Astrocyte (in vitro differentiated cells and primary cell): ENCODE measurements at regions not wholly inside any gene's neighbourhood (a gene's known extent, or its start where the extent isn't known, plus 50 kb on each side); places are given as distances from the start of the nearest gene placed in this dataset.
"Not testable (repeated sequence)": the region's sequence is repeated elsewhere in the genome, so short reads cannot be mapped to it uniquely, and the experiment has no call there.

ENCODE experiments used
- DNase-seq: peaks from one replicate; pipeline ENCODE4 v3.0.0-alpha.2; 2010; ENCODE audit warnings: low read depth
- FAIRE-seq: peaks from 2 replicates; lab custom pipeline; 2011; peaks lifted over from hg19 to GRCh38; lab: Jason Lieb, UNC
- H2AFZ ChIP-seq: 2 replicates; pipeline ENCODE4 v1.6.0; 2012; ENCODE audit warnings: low read depth, low read length, inconsistent platforms
- H3K27ac ChIP-seq: 2 replicates; pipeline ENCODE4 v1.5.1; 2011; ENCODE audit warnings: low read depth, low read length, inconsistent platforms
- H3K27me3 ChIP-seq: 2 replicates; pipeline ENCODE4 v1.6.0; 2011; ENCODE audit warnings: low read length, inconsistent platforms; ENCODE audit not compliant: insufficient read depth
- H3K36me3 ChIP-seq: 2 replicates; pipeline ENCODE4 v1.5.1; 2011; ENCODE audit warnings: low read length, inconsistent platforms; ENCODE audit not compliant: insufficient read depth
- H3K4me1 ChIP-seq: 2 replicates; pipeline ENCODE4 v1.5.1; 2011; ENCODE audit warnings: low read length, inconsistent platforms; ENCODE audit not compliant: insufficient read depth
- H3K4me2 ChIP-seq: 2 replicates; pipeline ENCODE4 v1.6.0; 2012; ENCODE audit warnings: low read length, inconsistent platforms
- H3K4me3 ChIP-seq: 2 replicates; pipeline ENCODE4 v1.5.1; 2011; ENCODE audit warnings: low read depth, mild to moderate bottlenecking, low read length, inconsistent platforms; ENCODE audit not compliant: insufficient read depth
- H3K79me2 ChIP-seq: 2 replicates; pipeline ENCODE4 v1.6.0; 2012; ENCODE audit warnings: mild to moderate bottlenecking, low read length, inconsistent platforms; ENCODE audit not compliant: insufficient read depth
- H3K9ac ChIP-seq: 2 replicates; pipeline ENCODE4 v1.6.0; 2012; ENCODE audit warnings: mild to moderate bottlenecking, low read length, inconsistent platforms
- H3K9me3 ChIP-seq: 2 replicates; pipeline ENCODE4 v1.5.1; 2012; ENCODE audit warnings: low read depth, mild to moderate bottlenecking, low read length, inconsistent platforms; ENCODE audit not compliant: insufficient read depth
- H4K20me1 ChIP-seq: 2 replicates; pipeline ENCODE4 v1.6.0; 2012; ENCODE audit warnings: low read length, inconsistent platforms; ENCODE audit not compliant: insufficient read depth
- H3K27ac Mint-ChIP-seq: one replicate; pipeline ENCODE4 v1.8.0; 2021; ENCODE audit warnings: mild to moderate bottlenecking, mixed read lengths; ENCODE audit not compliant: unreplicated experiment
- H3K27me3 Mint-ChIP-seq: one replicate; pipeline ENCODE4 v1.8.0; 2021; ENCODE audit warnings: low read depth, mixed read lengths; ENCODE audit not compliant: unreplicated experiment
- H3K36me3 Mint-ChIP-seq: one replicate; pipeline ENCODE4 v1.8.0; 2021; ENCODE audit warnings: low read depth, mixed read lengths; ENCODE audit not compliant: unreplicated experiment
- H3K4me1 Mint-ChIP-seq: one replicate; pipeline ENCODE4 v1.8.0; 2021; ENCODE audit warnings: low read depth, mixed read lengths; ENCODE audit not compliant: unreplicated experiment
- H3K4me3 Mint-ChIP-seq: one replicate; pipeline ENCODE4 v1.8.0; 2021; ENCODE audit warnings: mild to moderate bottlenecking, moderate library complexity, mixed read lengths; ENCODE audit not compliant: unreplicated experiment
- H3K9me3 Mint-ChIP-seq: one replicate; pipeline ENCODE4 v1.8.0; 2021; ENCODE audit warnings: mild to moderate bottlenecking, mixed read lengths; ENCODE audit not compliant: unreplicated experiment
- EZH2 ChIP-seq: IDR thresholded peaks from 2 replicates; pipeline ENCODE4 v1.6.1; 2012; ENCODE audit warnings: mild to moderate bottlenecking, low read length, inconsistent platforms; ENCODE audit not compliant: insufficient read depth
- TF ChIP-seq, protein P1 (sequence below): IDR thresholded peaks from 2 replicates; pipeline ENCODE4 v1.5.1; 2011; ENCODE audit warnings: low read depth, mild to moderate bottlenecking, inconsistent platforms, low read length, moderate library complexity; ENCODE audit not compliant: insufficient read depth

GRCh38 chr1:60692031-60692430, 390.3 kb upstream of the NFIA start:
- Histone ChIP-seq H3K4me3 (no peak overlapping the region), H3K79me2 (no peaks in the 10 kb centered on the region), H4K20me1 (no peaks in the 10 kb centered on the region), H3K27ac (no peak overlapping the region), H3K9ac (no peak overlapping the region), H2AFZ (no peak overlapping the region), H3K9me3 (no peaks in the 10 kb centered on the region), H3K27me3 (no peaks in the 10 kb centered on the region), H3K4me2 (no peak overlapping the region), H3K36me3 (no peaks in the 10 kb centered on the region), H3K4me1 (no peaks in the 10 kb centered on the region)
- Mint-ChIP-seq H3K27ac (no peak overlapping the region), H3K9me3 (peaks cover 9% of the 10 kb centered on the region), H3K4me3 (no peak overlapping the region), H3K4me1 (no peaks in the 10 kb centered on the region), H3K36me3 (no peaks in the 10 kb centered on the region), H3K27me3 (no peaks in the 10 kb centered on the region)
- no peak for DNase-seq
- TF ChIP-seq, protein P1, sequence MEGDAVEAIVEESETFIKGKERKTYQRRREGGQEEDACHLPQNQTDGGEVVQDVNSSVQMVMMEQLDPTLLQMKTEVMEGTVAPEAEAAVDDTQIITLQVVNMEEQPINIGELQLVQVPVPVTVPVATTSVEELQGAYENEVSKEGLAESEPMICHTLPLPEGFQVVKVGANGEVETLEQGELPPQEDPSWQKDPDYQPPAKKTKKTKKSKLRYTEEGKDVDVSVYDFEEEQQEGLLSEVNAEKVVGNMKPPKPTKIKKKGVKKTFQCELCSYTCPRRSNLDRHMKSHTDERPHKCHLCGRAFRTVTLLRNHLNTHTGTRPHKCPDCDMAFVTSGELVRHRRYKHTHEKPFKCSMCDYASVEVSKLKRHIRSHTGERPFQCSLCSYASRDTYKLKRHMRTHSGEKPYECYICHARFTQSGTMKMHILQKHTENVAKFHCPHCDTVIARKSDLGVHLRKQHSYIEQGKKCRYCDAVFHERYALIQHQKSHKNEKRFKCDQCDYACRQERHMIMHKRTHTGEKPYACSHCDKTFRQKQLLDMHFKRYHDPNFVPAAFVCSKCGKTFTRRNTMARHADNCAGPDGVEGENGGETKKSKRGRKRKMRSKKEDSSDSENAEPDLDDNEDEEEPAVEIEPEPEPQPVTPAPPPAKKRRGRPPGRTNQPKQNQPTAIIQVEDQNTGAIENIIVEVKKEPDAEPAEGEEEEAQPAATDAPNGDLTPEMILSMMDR = no peak
- no peak for TF ChIP-seq EZH2
- no peak for FAIRE-seq

DNA sequence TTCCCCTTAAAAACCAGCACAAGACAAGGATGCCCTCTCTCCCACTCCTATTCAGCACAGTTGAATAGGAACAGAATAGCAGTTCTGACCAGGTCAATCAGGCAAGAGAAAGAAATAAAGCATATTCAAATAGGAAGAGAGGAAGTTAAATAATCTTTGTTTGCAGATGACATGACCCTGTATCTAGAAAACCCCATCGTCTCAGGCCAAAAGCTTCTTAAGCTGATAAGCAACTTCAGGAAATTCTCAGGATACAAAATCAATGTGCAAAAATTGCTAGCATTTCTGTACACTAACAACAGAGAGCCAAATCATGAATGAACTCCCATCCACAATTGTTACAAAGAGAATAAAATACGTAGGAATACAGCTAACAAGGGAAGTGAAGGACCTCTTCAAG, 394.1 kb upstream of the NFIA start:
- H3K4me1 ChIP-seq, H3K9ac ChIP-seq, H3K9me3 Mint-ChIP-seq, H3K9me3 ChIP-seq, H3K4me2 ChIP-seq, H2AFZ ChIP-seq, H3K4me3 Mint-ChIP-seq, H3K4me3 ChIP-seq, H3K27ac ChIP-seq, H3K27me3 ChIP-seq, DNase-seq, H3K27me3 Mint-ChIP-seq, H3K27ac Mint-ChIP-seq, H3K79me2 ChIP-seq, H3K36me3 Mint-ChIP-seq, H4K20me1 ChIP-seq, FAIRE-seq, H3K4me1 Mint-ChIP-seq, H3K36me3 ChIP-seq: not testable (repeated sequence)

- Histone ChIP-seq H3K4me2 (no peak overlapping the region), H3K36me3 (no peaks in the 10 kb centered on the region), H3K27ac (no peak overlapping the region), H3K9ac (no peak overlapping the region), H3K4me3 (no peak overlapping the region), H2AFZ (no peak overlapping the region), H3K9me3 (no peaks in the 10 kb centered on the region), H3K27me3 (no peaks in the 10 kb centered on the region), H3K4me1 (no peaks in the 10 kb centered on the region), H4K20me1 (no peaks in the 10 kb centered on the region), H3K79me2 (no peaks in the 10 kb centered on the region)
- TF ChIP-seq, protein P1 = no peak
- no peak for TF ChIP-seq EZH2
- Mint-ChIP-seq H3K27me3 (no peaks in the 10 kb centered on the region), H3K4me3 (no peak overlapping the region), H3K27ac (no peak overlapping the region), H3K36me3 (no peaks in the 10 kb centered on the region), H3K9me3 (no peaks in the 10 kb centered on the region), H3K4me1 (no peaks in the 10 kb centered on the region)
- DNase-seq = no peak
- FAIRE-seq = no peak
Measured at GRCh38 chr1:60681095-60681860, 401.1 kb upstream of the NFIA start.
